Loucy (cell line): ENCODE measurements at regions not wholly inside any gene's neighbourhood (a gene's known extent, or its start where the extent isn't known, plus 50 kb on each side); places are given as distances from the start of the nearest gene placed in this dataset.

Source experiments
- H2AFZ ChIP-seq: fragments of 200-600 bp; sonication (generic); 2 replicates; pipeline ENCODE4 v1.6.0; 2016; ENCODE audit warnings: antibody characterized with exemption, mild to moderate bottlenecking, low read length, moderate library complexity
- H3F3A ChIP-seq: fragments of 200-600 bp; 2 replicates; pipeline ENCODE4 v1.6.0; 2016; ENCODE audit warnings: antibody characterized with exemption, low read depth, mild to moderate bottlenecking
- H3K27me3 ChIP-seq: fragments of 200-600 bp; sonication (generic); 2 replicates; pipeline ENCODE4 v1.6.1; 2014; ENCODE audit warnings: low read length, mild to moderate bottlenecking; ENCODE audit not compliant: insufficient read depth, poor library complexity, severe bottlenecking
- H3K36me3 ChIP-seq: fragments of 200-600 bp; sonication (generic); 2 replicates; pipeline ENCODE4 v1.6.1; 2016; ENCODE audit warnings: low read length; ENCODE audit not compliant: insufficient read depth
- H3K4me1 ChIP-seq: fragments of 200-600 bp; sonication (generic); 2 replicates; pipeline ENCODE4 v1.5.1; 2014; ENCODE audit warnings: low read length, mild to moderate bottlenecking; ENCODE audit not compliant: insufficient read depth, poor library complexity, severe bottlenecking
- H3K4me2 ChIP-seq: fragments of 200-600 bp; sonication (generic); 2 replicates; pipeline ENCODE4 v1.6.0; 2014; ENCODE audit warnings: antibody characterized with exemption, low read length, low read depth, mild to moderate bottlenecking; ENCODE audit not compliant: poor library complexity, severe bottlenecking
- H3K4me3 ChIP-seq: fragments of 200-600 bp; sonication (generic); 2 replicates; pipeline ENCODE4 v1.5.1; 2014; ENCODE audit warnings: low read length, mild to moderate bottlenecking, mixed read lengths; ENCODE audit not compliant: poor library complexity, severe bottlenecking
- H3K79me2 ChIP-seq: fragments of 200-600 bp; sonication (generic); 2 replicates; pipeline ENCODE4 v1.6.1; 2014; ENCODE audit warnings: low read length; ENCODE audit not compliant: insufficient read depth
- H3K9ac ChIP-seq: fragments of 200-600 bp; sonication (generic); 2 replicates; pipeline ENCODE4 v1.6.0; 2014; ENCODE audit warnings: mild to moderate bottlenecking, low read depth, low read length, moderate library complexity; ENCODE audit not compliant: poor library complexity, severe bottlenecking
- H3K9me2 ChIP-seq: fragments of 200-600 bp; sonication (generic); replicated peaks from 2 replicates; pipeline ENCODE4 v1.6.1; 2016; ENCODE audit warnings: low read depth, low read length, mixed read lengths
- H3K9me3 ChIP-seq: fragments of 200-600 bp; sonication (generic); 2 replicates; pipeline ENCODE4 v1.6.1; 2014; ENCODE audit warnings: mild to moderate bottlenecking, antibody characterized with exemption, low read length, low read depth; ENCODE audit not compliant: insufficient read depth
- H4K20me1 ChIP-seq: fragments of 200-600 bp; sonication (generic); 2 replicates; pipeline ENCODE4 v1.6.0; 2014; ENCODE audit warnings: antibody characterized with exemption, low read length, mild to moderate bottlenecking; ENCODE audit not compliant: insufficient read depth, poor library complexity, severe bottlenecking
- EZH2phosphoT487 ChIP-seq: fragments of 200-600 bp; IDR thresholded peaks from 2 replicates; pipeline ENCODE4 v1.6.1; 2018; ENCODE audit warnings: antibody characterized with exemption, mild to moderate bottlenecking, moderate library complexity, borderline replicate concordance
- TF ChIP-seq, protein P1 (sequence below): fragments of 200-600 bp; sonication (generic); conservative IDR thresholded peaks from 2 replicates; pipeline ENCODE4 v1.5.1; 2014; ENCODE audit warnings: mild to moderate bottlenecking, antibody characterized with exemption, low read length

DNA sequence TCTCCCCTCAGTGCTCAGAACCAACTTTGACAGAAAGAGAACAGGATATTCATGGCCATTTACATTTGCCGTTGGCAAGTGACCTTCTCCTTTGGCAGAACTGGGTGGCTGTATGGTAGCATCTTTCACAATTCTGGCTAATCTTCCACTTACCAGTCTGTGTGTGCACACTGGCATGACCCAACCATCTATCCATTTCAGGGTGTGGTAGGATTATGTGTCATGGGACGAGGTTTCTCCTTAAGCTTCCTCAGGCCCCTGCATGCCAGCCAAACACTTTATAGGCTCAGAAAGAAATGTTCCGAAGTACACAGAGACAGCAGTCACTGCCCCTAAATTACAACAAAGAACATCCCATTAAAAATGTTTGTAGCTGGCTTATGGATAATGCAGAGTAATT lies 497.1 kb downstream of the NFIB start:
- Histone ChIP-seq H3K4me2 (no peak overlapping the region), H3K9me2 (no peaks in the 10 kb centered on the region), H2AFZ (no peak overlapping the region), H3K27me3 (no peaks in the 10 kb centered on the region), H3K4me1 (no peaks in the 10 kb centered on the region), H4K20me1 (no peaks in the 10 kb centered on the region), H3K9me3 (no peaks in the 10 kb centered on the region), H3K4me3 (no peak overlapping the region), H3K79me2 (no peaks in the 10 kb centered on the region), H3K9ac (no peak overlapping the region), H3F3A (no peaks in the 10 kb centered on the region), H3K36me3 (no peaks in the 10 kb centered on the region)
- no peak for TF ChIP-seq EZH2phosphoT487

DNA sequence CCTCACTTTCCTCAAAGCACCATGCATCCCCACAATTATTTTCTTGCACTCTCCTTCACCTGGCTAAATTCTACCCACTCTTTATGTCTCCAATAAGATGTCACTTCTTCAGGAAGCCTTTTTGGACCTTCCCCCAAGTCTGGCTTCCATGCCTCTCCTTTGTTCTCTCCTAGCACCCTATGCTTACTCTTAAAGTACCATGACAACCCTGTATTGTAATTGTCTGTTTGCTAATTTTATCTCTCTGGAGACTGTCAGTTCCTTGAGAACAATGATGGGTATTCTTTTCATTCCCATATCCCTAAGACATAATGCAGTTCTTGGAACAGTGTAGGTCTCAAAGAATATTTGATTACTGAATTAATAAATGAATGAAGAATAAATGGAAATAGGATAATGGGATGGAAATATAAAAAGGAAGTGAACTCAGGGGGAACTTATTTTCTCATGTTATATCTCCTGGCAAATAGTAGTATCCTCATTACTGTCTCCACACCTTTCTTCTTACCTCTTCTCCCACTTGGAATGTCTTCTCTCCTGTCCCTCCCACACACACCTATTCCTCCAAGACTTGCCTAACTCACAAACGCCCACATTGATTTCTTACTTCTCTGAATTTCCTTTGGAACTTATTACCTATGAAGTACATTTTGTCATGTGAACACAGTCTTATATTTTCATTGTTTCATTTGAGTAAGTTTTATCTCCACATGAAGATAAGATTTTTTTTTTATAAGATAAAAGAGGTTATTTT lies 499.1 kb downstream of the NFIB start:
- Histone ChIP-seq H3K9ac (no peak overlapping the region), H3K79me2 (no peaks in the 10 kb centered on the region), H3K9me3 (no peaks in the 10 kb centered on the region), H3K4me2 (no peak overlapping the region), H3F3A (no peaks in the 10 kb centered on the region), H3K27me3 (no peaks in the 10 kb centered on the region), H4K20me1 (no peaks in the 10 kb centered on the region), H3K4me3 (no peak overlapping the region), H3K4me1 (no peaks in the 10 kb centered on the region), H3K36me3 (no peaks in the 10 kb centered on the region), H2AFZ (no peak overlapping the region), H3K9me2 (no peaks in the 10 kb centered on the region)
- TF ChIP-seq, protein P1, sequence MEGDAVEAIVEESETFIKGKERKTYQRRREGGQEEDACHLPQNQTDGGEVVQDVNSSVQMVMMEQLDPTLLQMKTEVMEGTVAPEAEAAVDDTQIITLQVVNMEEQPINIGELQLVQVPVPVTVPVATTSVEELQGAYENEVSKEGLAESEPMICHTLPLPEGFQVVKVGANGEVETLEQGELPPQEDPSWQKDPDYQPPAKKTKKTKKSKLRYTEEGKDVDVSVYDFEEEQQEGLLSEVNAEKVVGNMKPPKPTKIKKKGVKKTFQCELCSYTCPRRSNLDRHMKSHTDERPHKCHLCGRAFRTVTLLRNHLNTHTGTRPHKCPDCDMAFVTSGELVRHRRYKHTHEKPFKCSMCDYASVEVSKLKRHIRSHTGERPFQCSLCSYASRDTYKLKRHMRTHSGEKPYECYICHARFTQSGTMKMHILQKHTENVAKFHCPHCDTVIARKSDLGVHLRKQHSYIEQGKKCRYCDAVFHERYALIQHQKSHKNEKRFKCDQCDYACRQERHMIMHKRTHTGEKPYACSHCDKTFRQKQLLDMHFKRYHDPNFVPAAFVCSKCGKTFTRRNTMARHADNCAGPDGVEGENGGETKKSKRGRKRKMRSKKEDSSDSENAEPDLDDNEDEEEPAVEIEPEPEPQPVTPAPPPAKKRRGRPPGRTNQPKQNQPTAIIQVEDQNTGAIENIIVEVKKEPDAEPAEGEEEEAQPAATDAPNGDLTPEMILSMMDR, result no peak
- TF ChIP-seq EZH2phosphoT487, result no peak

DNA sequence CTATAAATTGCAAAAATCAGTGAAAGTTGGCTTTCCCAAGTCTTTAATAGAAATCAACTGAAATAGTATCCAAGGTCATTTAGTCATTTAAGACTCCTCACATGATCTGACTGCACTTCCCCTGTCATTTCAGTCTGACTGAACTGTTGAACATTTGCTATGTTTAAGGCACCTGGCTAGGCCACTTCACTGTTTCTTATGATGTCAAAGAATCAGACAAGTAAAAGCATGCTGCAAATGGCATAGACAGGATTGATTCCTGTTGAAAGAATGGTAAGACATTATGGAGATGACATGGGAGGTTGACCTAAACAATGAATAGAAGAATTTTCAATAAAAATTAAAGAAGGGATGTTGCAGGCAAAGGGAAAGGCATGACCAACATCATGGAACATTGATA lies 502.1 kb downstream of the NFIB start:
- H3K9me2 ChIP-seq, result no peaks in the 10 kb centered on the region
- no peaks in the 10 kb centered on the region for H3K79me2 ChIP-seq
- H3K9ac ChIP-seq, result no peak overlapping the region
- no peaks in the 10 kb centered on the region for H4K20me1 ChIP-seq
- H3K36me3 ChIP-seq, result no peaks in the 10 kb centered on the region
- no peaks in the 10 kb centered on the region for H3F3A ChIP-seq
- H3K27me3 ChIP-seq, result no peaks in the 10 kb centered on the region
- TF ChIP-seq, protein P1, result no peak
- no peak for TF ChIP-seq EZH2phosphoT487
- H3K9me3 ChIP-seq, result no peaks in the 10 kb centered on the region
- no peak overlapping the region for H3K4me3 ChIP-seq
- no peak overlapping the region for H3K4me2 ChIP-seq
- H2AFZ ChIP-seq, result no peak overlapping the region
- no peaks in the 10 kb centered on the region for H3K4me1 ChIP-seq

DNA sequence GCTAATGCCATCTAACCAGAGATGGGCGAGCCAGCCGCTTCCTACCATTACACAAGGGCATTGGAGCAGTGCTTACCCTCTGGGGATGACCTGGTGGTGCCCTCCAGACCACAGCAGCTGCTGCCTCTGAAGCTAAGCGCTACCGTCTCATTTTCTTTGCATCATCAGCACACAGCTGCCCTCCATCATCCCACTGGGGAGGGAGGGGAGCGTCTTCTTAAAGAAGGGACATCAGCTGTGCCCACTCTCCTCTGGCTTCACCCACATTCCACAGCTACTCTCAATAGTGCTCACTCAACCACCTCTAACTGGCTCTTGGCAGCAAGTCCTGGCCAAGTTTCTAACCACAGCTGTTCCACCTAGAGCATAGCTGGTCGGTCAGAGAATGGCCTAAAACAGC lies 503.4 kb downstream of the NFIB start:
- Histone ChIP-seq H3K9me3 (no peaks in the 10 kb centered on the region), H3K4me3 (no peak overlapping the region), H3K4me1 (no peaks in the 10 kb centered on the region), H3K9ac (no peak overlapping the region), H3K36me3 (no peaks in the 10 kb centered on the region), H3K9me2 (no peaks in the 10 kb centered on the region), H3K27me3 (no peaks in the 10 kb centered on the region), H3K79me2 (no peaks in the 10 kb centered on the region), H4K20me1 (no peaks in the 10 kb centered on the region), H3F3A (no peaks in the 10 kb centered on the region), H3K4me2 (no peak overlapping the region), H2AFZ (no peak overlapping the region)
- no peak for TF ChIP-seq EZH2phosphoT487
- TF ChIP-seq, protein P1, result no peak
